ENCODE measurements at regions not wholly inside any gene's neighbourhood (a gene's known extent, or its start where the extent isn't known, plus 50 kb on each side); places are given as distances from the start of the nearest gene placed in this dataset.
"Not testable (repeated sequence)": the region's sequence is repeated elsewhere in the genome, so short reads cannot be mapped to it uniquely, and the experiment has no call there.

DNA sequence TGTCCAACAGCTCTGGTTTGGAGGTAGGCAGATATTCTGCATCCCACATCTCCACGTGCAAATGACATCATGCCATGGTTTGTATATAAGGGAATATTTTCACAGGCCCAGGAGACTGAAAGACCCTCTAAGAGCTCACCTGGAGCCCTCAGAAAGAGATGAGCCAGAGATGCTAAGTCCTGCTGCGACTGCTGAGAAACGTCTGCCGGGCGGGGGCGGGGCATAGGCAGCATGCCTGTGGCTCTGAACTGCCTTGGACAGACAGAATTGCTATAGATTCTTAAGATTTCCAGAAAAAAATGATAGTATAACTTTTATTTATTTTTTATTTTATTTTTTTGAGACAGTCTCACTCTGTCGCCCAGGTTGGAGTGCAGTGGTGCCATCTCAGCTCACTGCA is 64.2 kb upstream of the METTL9 start:
- TF ChIP-seq, protein P1, sequence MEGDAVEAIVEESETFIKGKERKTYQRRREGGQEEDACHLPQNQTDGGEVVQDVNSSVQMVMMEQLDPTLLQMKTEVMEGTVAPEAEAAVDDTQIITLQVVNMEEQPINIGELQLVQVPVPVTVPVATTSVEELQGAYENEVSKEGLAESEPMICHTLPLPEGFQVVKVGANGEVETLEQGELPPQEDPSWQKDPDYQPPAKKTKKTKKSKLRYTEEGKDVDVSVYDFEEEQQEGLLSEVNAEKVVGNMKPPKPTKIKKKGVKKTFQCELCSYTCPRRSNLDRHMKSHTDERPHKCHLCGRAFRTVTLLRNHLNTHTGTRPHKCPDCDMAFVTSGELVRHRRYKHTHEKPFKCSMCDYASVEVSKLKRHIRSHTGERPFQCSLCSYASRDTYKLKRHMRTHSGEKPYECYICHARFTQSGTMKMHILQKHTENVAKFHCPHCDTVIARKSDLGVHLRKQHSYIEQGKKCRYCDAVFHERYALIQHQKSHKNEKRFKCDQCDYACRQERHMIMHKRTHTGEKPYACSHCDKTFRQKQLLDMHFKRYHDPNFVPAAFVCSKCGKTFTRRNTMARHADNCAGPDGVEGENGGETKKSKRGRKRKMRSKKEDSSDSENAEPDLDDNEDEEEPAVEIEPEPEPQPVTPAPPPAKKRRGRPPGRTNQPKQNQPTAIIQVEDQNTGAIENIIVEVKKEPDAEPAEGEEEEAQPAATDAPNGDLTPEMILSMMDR (IDR thresholded peaks at IDR 0.05; ENCODE audit: insufficient read depth, low read depth, low read length) = not testable (repeated sequence)
- TF ChIP-seq EZH2 (IDR thresholded peaks at IDR 0.05; ENCODE audit: insufficient read depth, low read length) = not testable (repeated sequence)
